Sigmoid colon (tissue), 4 donors: ENCODE measurements at regions not wholly inside any gene's neighbourhood (a gene's known extent, or its start where the extent isn't known, plus 50 kb on each side); places are given as distances from the start of the nearest gene placed in this dataset.

ENCODE experiments used
- CTCF ChIP-seq, 4 experiments: fragments of 450-650 bp in 3 of 4; fragments of 200-600 bp in 1 of 4; IDR thresholded peaks; one replicate each; pipeline ENCODE4 v1.5.1; 2016 to 2019; ENCODE audit warnings: antibody characterized with exemption in 4 of 4, mild to moderate bottlenecking in 3 of 4, moderate library complexity in 2 of 4
- POLR2A ChIP-seq, 2 donors: fragments of 450-650 bp; IDR thresholded peaks; one replicate each; pipeline ENCODE4 v1.6.1; 2016; ENCODE audit warnings: antibody characterized with exemption in 2 of 2, mild to moderate bottlenecking in 2 of 2, moderate library complexity in 2 of 2
- POLR2AphosphoS5 ChIP-seq, 4 donors: sonication (generic); formaldehyde crosslinking; IDR thresholded peaks; one replicate each; pipeline ENCODE4 v1.6.1; 2017; ENCODE audit warnings: antibody characterized with exemption in 4 of 4

- TF ChIP-seq CTCF (IDR thresholded peaks at IDR 0.05) (no peak), POLR2A (IDR thresholded peaks at IDR 0.05) (no peak), POLR2AphosphoS5 (IDR thresholded peaks at IDR 0.05) (no peak)
Measured at GRCh38 chr3:166390303-166390702, 553.1 kb upstream of the BCHE start.
